ENCODE measurements at regions not wholly inside any gene's neighbourhood (a gene's known extent, or its start where the extent isn't known, plus 50 kb on each side); places are given as distances from the start of the nearest gene placed in this dataset.

DNA sequence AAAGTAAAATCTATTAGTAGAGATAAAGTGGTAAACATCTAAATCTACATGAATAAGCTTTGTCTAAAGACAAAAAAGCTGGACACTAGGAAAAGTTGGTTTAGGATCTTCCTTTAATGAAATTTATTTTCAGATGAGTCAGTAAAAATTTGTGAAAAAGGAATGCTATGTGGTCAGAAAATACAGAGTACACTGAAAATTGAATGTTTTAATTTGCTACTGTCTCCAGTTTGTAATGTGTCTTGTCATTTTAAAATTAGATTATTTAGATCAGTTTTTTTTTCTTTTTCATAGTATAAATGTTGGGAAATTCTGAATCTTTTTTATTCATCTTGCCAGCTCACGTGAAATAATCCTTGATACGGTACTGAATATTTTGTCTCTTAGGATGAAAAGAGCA lies 56.9 kb downstream of the SLITRK6 start:
- H3K4me1 Mint-ChIP-seq, result peaks cover 9% of the 10 kb centered on the region
- no peak for DNase-seq (ENCODE audit: low spot score)
- Histone ChIP-seq H3K9ac (no peak overlapping the region), H3K4me1 (no peaks in the 10 kb centered on the region), H3K79me2 (ENCODE audit: low read depth) (no peaks in the 10 kb centered on the region), H3K9me3 (ENCODE audit: low read depth) (no peaks in the 10 kb centered on the region), H3K27me3 (no peaks in the 10 kb centered on the region), H4K20me1 (ENCODE audit: low read depth) (no peaks in the 10 kb centered on the region), H2AFZ (replicated peaks) (no peak overlapping the region), H3K4me3 (no peak overlapping the region), H3F3A (ENCODE audit: low read depth) (no peaks in the 10 kb centered on the region), H3K27ac (no peak overlapping the region), H3K36me3 (no peaks in the 10 kb centered on the region), H3K4me2 (no peak overlapping the region)
- H3K9me3 Mint-ChIP-seq, result no peaks in the 10 kb centered on the region
- no peaks in the 10 kb centered on the region for H3K36me3 Mint-ChIP-seq
- H3K4me3 Mint-ChIP-seq, result no peak overlapping the region
- TF ChIP-seq, protein P1, sequence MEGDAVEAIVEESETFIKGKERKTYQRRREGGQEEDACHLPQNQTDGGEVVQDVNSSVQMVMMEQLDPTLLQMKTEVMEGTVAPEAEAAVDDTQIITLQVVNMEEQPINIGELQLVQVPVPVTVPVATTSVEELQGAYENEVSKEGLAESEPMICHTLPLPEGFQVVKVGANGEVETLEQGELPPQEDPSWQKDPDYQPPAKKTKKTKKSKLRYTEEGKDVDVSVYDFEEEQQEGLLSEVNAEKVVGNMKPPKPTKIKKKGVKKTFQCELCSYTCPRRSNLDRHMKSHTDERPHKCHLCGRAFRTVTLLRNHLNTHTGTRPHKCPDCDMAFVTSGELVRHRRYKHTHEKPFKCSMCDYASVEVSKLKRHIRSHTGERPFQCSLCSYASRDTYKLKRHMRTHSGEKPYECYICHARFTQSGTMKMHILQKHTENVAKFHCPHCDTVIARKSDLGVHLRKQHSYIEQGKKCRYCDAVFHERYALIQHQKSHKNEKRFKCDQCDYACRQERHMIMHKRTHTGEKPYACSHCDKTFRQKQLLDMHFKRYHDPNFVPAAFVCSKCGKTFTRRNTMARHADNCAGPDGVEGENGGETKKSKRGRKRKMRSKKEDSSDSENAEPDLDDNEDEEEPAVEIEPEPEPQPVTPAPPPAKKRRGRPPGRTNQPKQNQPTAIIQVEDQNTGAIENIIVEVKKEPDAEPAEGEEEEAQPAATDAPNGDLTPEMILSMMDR (IDR thresholded peaks at IDR 0.05), result no peak
- TF ChIP-seq EZH2 (IDR thresholded peaks at IDR 0.05) (no peak), EZH2phosphoT487 (IDR thresholded peaks at IDR 0.05) (no peak)
- no peak overlapping the region for H3K27ac Mint-ChIP-seq
- no peaks in the 10 kb centered on the region for H3K27me3 Mint-ChIP-seq (ENCODE audit: insufficient read depth, low read depth)

DNA sequence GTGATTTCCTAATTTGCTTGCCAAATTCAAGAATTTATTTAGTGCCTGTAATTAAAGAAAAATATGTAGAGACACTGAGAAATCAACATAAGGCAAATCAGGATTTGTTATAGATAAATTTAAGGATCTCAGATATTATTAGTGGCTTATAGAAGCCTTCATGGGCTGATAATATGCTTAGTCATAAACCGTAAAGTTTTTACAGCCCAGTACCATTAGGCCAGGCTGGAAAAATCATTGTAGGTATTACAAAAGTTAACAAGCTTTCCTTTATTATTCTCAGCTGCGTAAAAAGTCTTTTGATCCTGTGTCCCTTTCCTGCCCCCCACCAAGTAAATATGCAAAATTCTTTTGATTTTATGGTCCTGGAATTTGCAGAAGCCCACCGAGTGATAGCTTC lies 58.2 kb downstream of the SLITRK6 start:
- H3K9ac ChIP-seq, result no peak overlapping the region
- H3K9me3 ChIP-seq (ENCODE audit: low read depth), result no peaks in the 10 kb centered on the region
- no peaks in the 10 kb centered on the region for H3K79me2 ChIP-seq (ENCODE audit: low read depth)
- no peak for TF ChIP-seq EZH2 (IDR thresholded peaks at IDR 0.05)
- no peak for TF ChIP-seq EZH2phosphoT487 (IDR thresholded peaks at IDR 0.05)
- TF ChIP-seq, protein P1 (IDR thresholded peaks at IDR 0.05), result no peak
- H2AFZ ChIP-seq (replicated peaks), result no peak overlapping the region
- H3K27ac ChIP-seq, result no peak overlapping the region
- Mint-ChIP-seq H3K27me3 (ENCODE audit: insufficient read depth, low read depth) (no peaks in the 10 kb centered on the region), H3K4me3 (no peak overlapping the region), H3K27ac (no peak overlapping the region), H3K9me3 (no peaks in the 10 kb centered on the region), H3K36me3 (no peaks in the 10 kb centered on the region), H3K4me1 (peaks cover 9% of the 10 kb centered on the region)
- no peaks in the 10 kb centered on the region for H3F3A ChIP-seq (ENCODE audit: low read depth)
- no peaks in the 10 kb centered on the region for H4K20me1 ChIP-seq (ENCODE audit: low read depth)
- no peak for DNase-seq (ENCODE audit: low spot score)
- H3K4me3 ChIP-seq, result no peak overlapping the region
- H3K27me3 ChIP-seq, result no peaks in the 10 kb centered on the region
- no peaks in the 10 kb centered on the region for H3K36me3 ChIP-seq
- H3K4me1 ChIP-seq, result no peaks in the 10 kb centered on the region
- H3K4me2 ChIP-seq, result no peak overlapping the region

DNA sequence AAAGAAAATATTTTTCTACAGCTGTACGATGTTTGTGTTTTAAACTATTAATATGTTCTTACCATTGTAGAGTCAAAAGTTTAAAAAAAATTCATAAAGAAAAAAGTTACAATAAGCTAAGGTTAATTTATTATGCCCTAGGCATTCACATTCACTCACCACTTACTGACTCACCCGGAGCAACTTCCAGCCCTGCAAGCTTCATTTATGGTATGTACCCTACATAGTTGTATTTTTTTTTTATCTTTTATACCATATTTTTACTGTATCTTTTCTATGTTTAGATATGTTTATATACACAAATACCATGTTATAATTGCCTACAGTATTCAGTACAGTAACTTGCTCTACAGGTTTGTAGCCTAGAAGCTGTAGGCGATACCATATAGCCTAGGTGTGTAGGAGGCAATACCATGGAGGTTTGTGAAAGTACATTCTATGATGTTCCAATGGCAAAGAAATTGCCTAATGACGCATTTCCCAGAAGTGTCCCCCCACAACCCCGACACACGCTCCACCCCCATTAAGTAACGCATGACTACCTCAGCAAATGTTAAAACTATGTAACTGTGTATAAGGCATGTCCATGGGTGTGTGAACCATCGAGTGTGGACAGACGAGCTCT lies 60.4 kb downstream of the SLITRK6 start:
- no peaks in the 10 kb centered on the region for H3K79me2 ChIP-seq (ENCODE audit: low read depth)
- Mint-ChIP-seq H3K4me3 (no peak overlapping the region), H3K27ac (no peak overlapping the region), H3K4me1 (peaks cover 9% of the 10 kb centered on the region), H3K9me3 (no peaks in the 10 kb centered on the region), H3K27me3 (ENCODE audit: insufficient read depth, low read depth) (no peaks in the 10 kb centered on the region), H3K36me3 (no peaks in the 10 kb centered on the region)
- no peaks in the 10 kb centered on the region for H3F3A ChIP-seq (ENCODE audit: low read depth)
- no peaks in the 10 kb centered on the region for H3K4me1 ChIP-seq
- H3K9ac ChIP-seq, result no peak overlapping the region
- no peak for DNase-seq (ENCODE audit: low spot score)
- TF ChIP-seq, protein P1 (IDR thresholded peaks at IDR 0.05), result no peak
- TF ChIP-seq EZH2phosphoT487 (IDR thresholded peaks at IDR 0.05) (no peak), EZH2 (IDR thresholded peaks at IDR 0.05) (no peak)
- no peaks in the 10 kb centered on the region for H3K27me3 ChIP-seq
- H3K36me3 ChIP-seq, result no peaks in the 10 kb centered on the region
- no peak overlapping the region for H3K4me3 ChIP-seq
- H3K4me2 ChIP-seq, result no peak overlapping the region
- no peak overlapping the region for H3K27ac ChIP-seq
- no peaks in the 10 kb centered on the region for H3K9me3 ChIP-seq (ENCODE audit: low read depth)
- no peak overlapping the region for H2AFZ ChIP-seq (replicated peaks)
- H4K20me1 ChIP-seq (ENCODE audit: low read depth), result no peaks in the 10 kb centered on the region
